ENCODE measurements at regions not wholly inside any gene's neighbourhood (a gene's known extent, or its start where the extent isn't known, plus 50 kb on each side); places are given as distances from the start of the nearest gene placed in this dataset.

DNA sequence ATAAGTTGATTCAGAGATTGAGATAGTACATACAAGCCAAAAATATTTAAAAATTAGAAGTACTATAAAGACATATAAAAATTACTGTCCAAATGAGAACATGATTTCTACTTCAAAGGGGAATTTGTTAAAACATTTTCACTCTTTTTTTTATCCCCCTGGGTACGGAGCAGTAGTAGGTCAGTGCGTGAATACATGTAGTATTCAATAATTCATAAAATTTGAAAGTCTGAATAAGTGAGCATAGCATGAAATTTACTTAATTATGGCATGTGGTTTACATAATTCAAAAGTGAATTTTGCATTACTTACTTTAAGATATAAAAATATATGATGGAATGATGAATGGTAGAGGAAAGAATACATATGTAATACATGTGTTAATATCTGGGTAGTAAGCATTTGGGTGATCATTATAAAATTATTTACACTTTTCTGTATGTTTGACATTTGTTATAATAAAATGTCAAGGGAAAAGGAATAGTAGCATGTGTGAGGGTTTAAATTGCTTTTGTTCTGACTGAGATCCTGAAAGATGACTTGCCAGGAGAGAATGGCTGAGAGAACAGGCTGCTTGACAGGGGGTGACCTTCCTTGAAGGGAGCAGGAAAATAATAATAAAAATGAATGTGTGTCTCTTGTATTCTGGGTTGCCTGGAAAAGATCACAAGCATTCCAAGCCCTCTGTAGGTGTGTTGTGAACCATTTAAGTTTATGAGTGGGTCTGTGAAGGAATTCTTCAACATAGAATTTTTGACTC is 1178.8 kb downstream of the ZPLD1 start:
- H3K36me3 Mint-ChIP-seq, result no peaks in the 10 kb centered on the region
- Histone ChIP-seq H3K4me2 (no peak overlapping the region), H3K27ac (no peak overlapping the region), H3K79me2 (ENCODE audit: low read depth) (no peaks in the 10 kb centered on the region), H2AFZ (replicated peaks) (no peak overlapping the region), H3F3A (ENCODE audit: low read depth) (no peaks in the 10 kb centered on the region), H3K4me3 (no peak overlapping the region), H3K9me3 (ENCODE audit: low read depth) (no peaks in the 10 kb centered on the region), H3K27me3 (no peaks in the 10 kb centered on the region), H4K20me1 (ENCODE audit: low read depth) (no peaks in the 10 kb centered on the region), H3K9ac (no peak overlapping the region), H3K4me1 (no peaks in the 10 kb centered on the region), H3K36me3 (no peaks in the 10 kb centered on the region)
- H3K27me3 Mint-ChIP-seq (ENCODE audit: insufficient read depth, low read depth), result peaks cover 2% of the 10 kb centered on the region
- no peak overlapping the region for H3K27ac Mint-ChIP-seq
- TF ChIP-seq EZH2phosphoT487 (IDR thresholded peaks at IDR 0.05), result no peak
- TF ChIP-seq EZH2 (IDR thresholded peaks at IDR 0.05), result no peak
- TF ChIP-seq, protein P1, sequence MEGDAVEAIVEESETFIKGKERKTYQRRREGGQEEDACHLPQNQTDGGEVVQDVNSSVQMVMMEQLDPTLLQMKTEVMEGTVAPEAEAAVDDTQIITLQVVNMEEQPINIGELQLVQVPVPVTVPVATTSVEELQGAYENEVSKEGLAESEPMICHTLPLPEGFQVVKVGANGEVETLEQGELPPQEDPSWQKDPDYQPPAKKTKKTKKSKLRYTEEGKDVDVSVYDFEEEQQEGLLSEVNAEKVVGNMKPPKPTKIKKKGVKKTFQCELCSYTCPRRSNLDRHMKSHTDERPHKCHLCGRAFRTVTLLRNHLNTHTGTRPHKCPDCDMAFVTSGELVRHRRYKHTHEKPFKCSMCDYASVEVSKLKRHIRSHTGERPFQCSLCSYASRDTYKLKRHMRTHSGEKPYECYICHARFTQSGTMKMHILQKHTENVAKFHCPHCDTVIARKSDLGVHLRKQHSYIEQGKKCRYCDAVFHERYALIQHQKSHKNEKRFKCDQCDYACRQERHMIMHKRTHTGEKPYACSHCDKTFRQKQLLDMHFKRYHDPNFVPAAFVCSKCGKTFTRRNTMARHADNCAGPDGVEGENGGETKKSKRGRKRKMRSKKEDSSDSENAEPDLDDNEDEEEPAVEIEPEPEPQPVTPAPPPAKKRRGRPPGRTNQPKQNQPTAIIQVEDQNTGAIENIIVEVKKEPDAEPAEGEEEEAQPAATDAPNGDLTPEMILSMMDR (IDR thresholded peaks at IDR 0.05), result no peak
- H3K9me3 Mint-ChIP-seq, result peaks cover 3% of the 10 kb centered on the region
- H3K4me3 Mint-ChIP-seq, result no peak overlapping the region
- peaks cover 4% of the 10 kb centered on the region for H3K4me1 Mint-ChIP-seq
- no peak for DNase-seq (ENCODE audit: low spot score)

DNA sequence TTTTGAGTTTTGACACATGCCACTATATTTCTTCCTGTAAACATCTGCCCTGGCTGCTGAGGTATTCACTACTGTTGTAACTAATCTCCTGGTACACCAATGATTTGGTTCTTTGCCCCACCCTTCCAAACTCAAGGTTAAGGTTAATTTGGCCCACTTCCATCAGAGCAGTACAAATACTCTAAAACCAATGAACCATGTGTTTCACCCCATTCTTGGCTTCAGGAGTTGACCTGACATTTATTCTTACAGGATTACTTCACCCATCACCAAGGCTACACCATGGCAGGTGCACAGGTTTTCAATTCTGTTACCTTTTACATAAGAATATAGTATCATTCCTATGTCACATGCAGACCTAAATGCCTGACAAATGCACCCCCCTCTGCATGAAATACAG is 1179.9 kb downstream of the ZPLD1 start:
- Histone ChIP-seq H4K20me1 (ENCODE audit: low read depth) (no peaks in the 10 kb centered on the region), H2AFZ (replicated peaks) (no peak overlapping the region), H3K4me1 (no peaks in the 10 kb centered on the region), H3K9ac (no peak overlapping the region), H3F3A (ENCODE audit: low read depth) (no peaks in the 10 kb centered on the region), H3K9me3 (ENCODE audit: low read depth) (no peaks in the 10 kb centered on the region), H3K27ac (no peak overlapping the region), H3K79me2 (ENCODE audit: low read depth) (no peaks in the 10 kb centered on the region), H3K36me3 (no peaks in the 10 kb centered on the region), H3K4me3 (no peak overlapping the region), H3K27me3 (no peaks in the 10 kb centered on the region), H3K4me2 (no peak overlapping the region)
- no peak for DNase-seq (ENCODE audit: low spot score)
- Mint-ChIP-seq H3K36me3 (no peaks in the 10 kb centered on the region), H3K4me3 (no peak overlapping the region), H3K27ac (no peak overlapping the region), H3K4me1 (peaks cover 4% of the 10 kb centered on the region), H3K27me3 (ENCODE audit: insufficient read depth, low read depth) (peaks cover 2% of the 10 kb centered on the region), H3K9me3 (peaks cover 3% of the 10 kb centered on the region)
- TF ChIP-seq EZH2phosphoT487 (IDR thresholded peaks at IDR 0.05), result no peak
- no peak for TF ChIP-seq EZH2 (IDR thresholded peaks at IDR 0.05)
- TF ChIP-seq, protein P1 (IDR thresholded peaks at IDR 0.05), result no peak

DNA sequence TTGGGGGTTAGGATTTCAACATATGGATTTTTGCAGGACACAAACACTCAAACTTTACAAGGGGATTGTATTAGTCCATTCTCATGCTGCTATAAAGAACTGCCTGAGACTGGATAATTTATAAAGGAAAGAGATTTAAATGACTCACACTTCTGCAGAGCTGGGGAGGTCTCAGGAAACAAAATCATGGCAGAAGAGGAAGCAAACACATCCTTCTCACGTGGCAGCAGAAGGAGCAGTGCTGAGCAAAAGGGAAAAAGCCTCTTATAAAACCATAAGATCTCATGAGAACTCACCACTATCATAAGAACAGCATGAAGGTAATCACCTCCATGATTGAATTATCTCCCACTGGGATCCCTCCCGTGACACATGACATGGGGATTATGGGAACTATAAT is 1183.1 kb downstream of the ZPLD1 start:
- Histone ChIP-seq H3K4me1 (no peaks in the 10 kb centered on the region), H3K79me2 (ENCODE audit: low read depth) (no peaks in the 10 kb centered on the region), H3K4me3 (no peak overlapping the region), H3F3A (ENCODE audit: low read depth) (no peaks in the 10 kb centered on the region), H2AFZ (replicated peaks) (no peak overlapping the region), H3K36me3 (no peaks in the 10 kb centered on the region), H3K27ac (no peak overlapping the region), H3K4me2 (no peak overlapping the region), H4K20me1 (ENCODE audit: low read depth) (no peaks in the 10 kb centered on the region), H3K27me3 (no peaks in the 10 kb centered on the region), H3K9me3 (ENCODE audit: low read depth) (no peaks in the 10 kb centered on the region), H3K9ac (no peak overlapping the region)
- H3K27ac Mint-ChIP-seq, result no peak overlapping the region
- no peaks in the 10 kb centered on the region for H3K36me3 Mint-ChIP-seq
- H3K27me3 Mint-ChIP-seq (ENCODE audit: insufficient read depth, low read depth), result peaks cover 2% of the 10 kb centered on the region
- no peak for DNase-seq (ENCODE audit: low spot score)
- peaks cover 4% of the 10 kb centered on the region for H3K4me1 Mint-ChIP-seq
- no peak overlapping the region for H3K4me3 Mint-ChIP-seq
- TF ChIP-seq, protein P1 (IDR thresholded peaks at IDR 0.05), result no peak
- TF ChIP-seq EZH2phosphoT487 (IDR thresholded peaks at IDR 0.05), result no peak
- TF ChIP-seq EZH2 (IDR thresholded peaks at IDR 0.05), result no peak
- H3K9me3 Mint-ChIP-seq, result peaks cover 6% of the 10 kb centered on the region

Measured in neural progenitor cell (in vitro differentiated cells).